Naive thymus-derived CD4-positive, alpha-beta T cell (primary cell): ENCODE measurements at regions not wholly inside any gene's neighbourhood (a gene's known extent, or its start where the extent isn't known, plus 50 kb on each side); places are given as distances from the start of the nearest gene placed in this dataset.

Experiments used
- ATAC-seq: fragments of 150-1000 bp; cut with Tn5 transposase; 2 replicates; pipeline ENCODE4 v1.10.0; 2021; ENCODE audit warnings: mild to moderate bottlenecking, moderate library complexity
- CTCF ChIA-PET: fragments of 350-600 bp; sonication (Branson Sonifier 250); formaldehyde crosslinking; loops from one replicate; lab custom pipeline; 2021; ENCODE audit warnings: antibody characterized with exemption; lab: Charles Lee
- POLR2A ChIA-PET: fragments of 350-600 bp; sonication (Branson Sonifier 250); formaldehyde crosslinking; loops from one replicate; lab custom pipeline; 2021; ENCODE audit warnings: antibody characterized with exemption, inconsistent platforms; lab: Charles Lee
- DNase-seq, 9 donors: peaks; one replicate each; pipeline versions ENCODE4 v3.0.0 to v3.0.0-alpha.2; 2020 to 2022; ENCODE audit warnings: mixed read lengths in 1 of 9
- H3K27ac ChIP-seq: one replicate; pipeline ENCODE4 v1.7.0; 2013; ENCODE audit warnings: mild to moderate bottlenecking, low read depth, low read length, moderate library complexity
- H3K27me3 ChIP-seq, 2 donors: one replicate each; pipeline ENCODE4 v1.7.0; 2013; ENCODE audit warnings: low read length in 2 of 2, mild to moderate bottlenecking in 2 of 2, moderate library complexity in 2 of 2; ENCODE audit not compliant: control insufficient read depth in 2 of 2, insufficient read depth in 2 of 2
- H3K36me3 ChIP-seq, 3 experiments: 1 replicate in 2 of 3; 2 replicates in 1 of 3; pipeline ENCODE4 v1.7.0; 2013; ENCODE audit warnings: low read length in 3 of 3, mild to moderate bottlenecking in 3 of 3, moderate library complexity in 1 of 3; ENCODE audit not compliant: insufficient read depth in 3 of 3, control insufficient read depth in 2 of 3
- H3K4me1 ChIP-seq, 2 donors: one replicate each; pipeline ENCODE4 v1.7.0; 2013; ENCODE audit warnings: low read length in 2 of 2, mild to moderate bottlenecking in 2 of 2, moderate library complexity in 1 of 2; ENCODE audit not compliant: control insufficient read depth in 2 of 2, insufficient read depth in 2 of 2
- H3K4me3 ChIP-seq: 2 replicates; pipeline ENCODE4 v1.7.0; 2013; ENCODE audit warnings: mild to moderate bottlenecking, low read length
- H3K9me3 ChIP-seq, 3 experiments: 1 replicate in 2 of 3; 2 replicates in 1 of 3; pipeline ENCODE4 v1.7.0; 2013; ENCODE audit warnings: low read length in 3 of 3; ENCODE audit not compliant: control insufficient read depth in 2 of 3
- H3K27ac Mint-ChIP-seq, 9 donors: one replicate each; pipeline ENCODE4 v1.8.0; 2020 to 2022; ENCODE audit warnings: mixed read lengths in 9 of 9, mild to moderate bottlenecking in 8 of 9, moderate library complexity in 5 of 9, inconsistent platforms in 2 of 9
- H3K27me3 Mint-ChIP-seq, 5 donors: one replicate each; pipeline ENCODE4 v1.8.0; 2021 to 2022; ENCODE audit warnings: mixed read lengths in 5 of 5, mild to moderate bottlenecking in 1 of 5
- H3K36me3 Mint-ChIP-seq, 5 donors: one replicate each; pipeline ENCODE4 v1.8.0; 2020 to 2022; ENCODE audit warnings: mixed read lengths in 5 of 5, mild to moderate bottlenecking in 3 of 5, inconsistent platforms in 1 of 5
- H3K4me1 Mint-ChIP-seq, 7 donors: one replicate each; pipeline ENCODE4 v1.8.0; 2020 to 2022; ENCODE audit warnings: mixed read lengths in 7 of 7, mild to moderate bottlenecking in 3 of 7, inconsistent platforms in 1 of 7
- H3K4me3 Mint-ChIP-seq, 10 donors: one replicate each; pipeline ENCODE4 v1.8.0; 2020 to 2022; ENCODE audit warnings: mild to moderate bottlenecking in 10 of 10, mixed read lengths in 10 of 10, moderate library complexity in 6 of 10, inconsistent platforms in 2 of 10
- H3K9me3 Mint-ChIP-seq, 11 donors: one replicate each; pipeline ENCODE4 v1.8.0; 2020 to 2022; ENCODE audit warnings: mixed read lengths in 11 of 11, mild to moderate bottlenecking in 4 of 11, inconsistent platforms in 1 of 11, moderate library complexity in 1 of 11
- intact Hi-C, 2 donors: fragments of 100-400 bp; cut with micrococcal nuclease; formaldehyde crosslinking; loops; one replicate each; pipeline ENCODE4 v1.15.1; 2023

DNA sequence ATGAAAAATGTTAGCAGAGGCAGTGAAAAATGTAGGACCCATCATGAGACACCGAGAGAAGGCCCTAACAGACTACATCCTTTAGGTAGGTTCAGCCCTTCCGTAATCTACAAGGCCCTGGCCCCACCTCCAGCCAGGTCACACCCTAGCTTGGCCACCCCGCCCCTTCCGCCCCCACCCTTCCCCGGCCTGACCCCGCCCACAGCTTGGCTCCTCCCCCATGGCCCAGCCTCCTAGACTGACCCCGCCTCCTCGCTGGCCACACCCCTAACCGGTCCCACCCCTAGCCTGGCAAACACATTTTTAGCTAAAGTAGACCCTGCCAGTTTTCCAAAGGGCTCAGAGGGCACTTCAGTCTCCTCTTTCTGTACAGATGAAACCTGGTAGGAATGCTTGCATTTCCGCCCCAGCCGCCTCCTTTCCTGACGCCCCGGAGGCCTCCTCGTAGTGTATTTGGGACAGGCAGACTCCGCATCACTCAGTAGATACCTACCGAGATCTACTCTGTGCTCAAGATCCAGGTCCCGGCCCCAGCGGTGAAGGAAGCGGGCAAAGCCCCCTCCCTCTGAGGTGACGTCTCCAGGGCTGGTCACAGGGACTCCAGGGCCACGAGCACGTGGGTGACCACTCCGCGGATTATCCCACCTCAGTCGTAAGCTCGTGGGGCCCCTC is 443.5 kb downstream of the PREX1 start:
- H3K4me3 Mint-ChIP-seq: peak overlapping the region in 1 of 10 donors; percentile 39
- intact Hi-C loops: no loop called here
- H3K27ac Mint-ChIP-seq: no peak overlapping the region
- Histone ChIP-seq H3K4me1 (no peaks in the 10 kb centered on the region), H3K36me3 (no peaks in the 10 kb centered on the region), H3K4me3 (no peak overlapping the region), H3K27me3 (no peaks in the 10 kb centered on the region), H3K9me3 (no peaks in the 10 kb centered on the region), H3K27ac (no peak overlapping the region)
- DNase-seq (no peak), ATAC-seq (no peak)
- peaks cover 6 to 40% (median 18%) of the 10 kb centered on the region in 5 donors for H3K27me3 Mint-ChIP-seq
- H3K4me1 Mint-ChIP-seq: no peaks in the 10 kb centered on the region
- ChIA-PET POLR2A (no interaction called here), CTCF (no interaction called here)
- H3K36me3 Mint-ChIP-seq: no peaks in the 10 kb centered on the region
- peaks cover 0 to 5% (median 0%) of the 10 kb centered on the region in 11 donors for H3K9me3 Mint-ChIP-seq

DNA sequence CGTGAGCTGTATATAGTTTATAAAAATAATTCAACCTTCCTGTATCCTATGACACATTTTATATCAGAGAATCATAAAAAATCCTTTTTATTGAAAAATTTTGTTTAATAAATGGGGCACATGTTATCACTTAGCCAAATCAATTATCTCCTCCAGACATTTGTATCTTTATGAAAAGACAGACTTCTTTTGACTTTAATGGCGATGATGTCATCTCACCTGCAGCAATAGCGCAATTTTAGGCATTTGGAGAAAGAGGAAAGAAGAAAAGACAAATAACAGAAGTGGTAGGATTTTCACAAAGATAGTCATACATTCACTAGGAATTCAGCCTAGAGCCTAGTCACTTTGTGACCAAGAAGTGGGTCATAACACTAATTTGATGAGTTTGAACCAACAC is 444.5 kb downstream of the PREX1 start:
- intact Hi-C loops: no loop called here
- DNase-seq (no peak), ATAC-seq (no peak)
- H3K27me3 Mint-ChIP-seq: peaks cover 7 to 38% (median 18%) of the 10 kb centered on the region in 5 donors
- Histone ChIP-seq H3K4me3 (no peak overlapping the region), H3K9me3 (no peaks in the 10 kb centered on the region), H3K27ac (no peak overlapping the region), H3K27me3 (no peaks in the 10 kb centered on the region), H3K4me1 (no peaks in the 10 kb centered on the region), H3K36me3 (no peaks in the 10 kb centered on the region)
- H3K4me1 Mint-ChIP-seq: no peaks in the 10 kb centered on the region
- no peak overlapping the region for H3K4me3 Mint-ChIP-seq
- ChIA-PET POLR2A (no interaction called here), CTCF (no interaction called here)
- H3K36me3 Mint-ChIP-seq: no peaks in the 10 kb centered on the region
- H3K9me3 Mint-ChIP-seq: no peaks in the 10 kb centered on the region
- no peak overlapping the region for H3K27ac Mint-ChIP-seq

DNA sequence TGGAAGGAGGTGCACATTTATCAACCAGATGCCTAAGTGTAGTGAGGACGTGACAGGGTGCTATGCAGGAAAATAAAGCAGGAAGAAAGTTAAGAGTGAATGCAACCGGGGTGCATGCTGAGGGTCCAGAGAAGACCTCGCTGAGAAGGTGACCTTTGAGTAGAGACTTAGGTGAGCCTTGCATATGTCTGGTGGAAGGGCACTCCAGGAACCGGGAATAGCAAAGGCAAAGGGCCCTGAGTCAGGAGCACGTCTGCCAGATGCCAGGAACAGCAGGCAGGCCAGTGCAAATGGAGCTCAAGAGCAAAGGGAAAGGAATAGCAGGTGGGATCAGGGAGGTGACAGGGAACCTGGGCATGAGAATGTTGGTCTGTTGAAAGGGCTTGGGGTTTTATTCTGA is 445.5 kb downstream of the PREX1 start:
- no peak for DNase-seq
- no peak overlapping the region for H3K27ac Mint-ChIP-seq
- H3K36me3 Mint-ChIP-seq: no peaks in the 10 kb centered on the region
- no peak for ATAC-seq
- intact Hi-C loops: no loop called here
- Histone ChIP-seq H3K4me3 (no peak overlapping the region), H3K27me3 (no peaks in the 10 kb centered on the region), H3K27ac (no peak overlapping the region), H3K9me3 (no peaks in the 10 kb centered on the region), H3K36me3 (no peaks in the 10 kb centered on the region), H3K4me1 (no peaks in the 10 kb centered on the region)
- CTCF ChIA-PET: no interaction called here
- H3K4me1 Mint-ChIP-seq: peaks cover 0 to under 1% (median 0%) of the 10 kb centered on the region in 7 donors
- H3K4me3 Mint-ChIP-seq: no peak overlapping the region
- H3K9me3 Mint-ChIP-seq: no peaks in the 10 kb centered on the region
- peaks cover 8 to 33% (median 18%) of the 10 kb centered on the region in 5 donors for H3K27me3 Mint-ChIP-seq
- POLR2A ChIA-PET: no interaction called here

DNA sequence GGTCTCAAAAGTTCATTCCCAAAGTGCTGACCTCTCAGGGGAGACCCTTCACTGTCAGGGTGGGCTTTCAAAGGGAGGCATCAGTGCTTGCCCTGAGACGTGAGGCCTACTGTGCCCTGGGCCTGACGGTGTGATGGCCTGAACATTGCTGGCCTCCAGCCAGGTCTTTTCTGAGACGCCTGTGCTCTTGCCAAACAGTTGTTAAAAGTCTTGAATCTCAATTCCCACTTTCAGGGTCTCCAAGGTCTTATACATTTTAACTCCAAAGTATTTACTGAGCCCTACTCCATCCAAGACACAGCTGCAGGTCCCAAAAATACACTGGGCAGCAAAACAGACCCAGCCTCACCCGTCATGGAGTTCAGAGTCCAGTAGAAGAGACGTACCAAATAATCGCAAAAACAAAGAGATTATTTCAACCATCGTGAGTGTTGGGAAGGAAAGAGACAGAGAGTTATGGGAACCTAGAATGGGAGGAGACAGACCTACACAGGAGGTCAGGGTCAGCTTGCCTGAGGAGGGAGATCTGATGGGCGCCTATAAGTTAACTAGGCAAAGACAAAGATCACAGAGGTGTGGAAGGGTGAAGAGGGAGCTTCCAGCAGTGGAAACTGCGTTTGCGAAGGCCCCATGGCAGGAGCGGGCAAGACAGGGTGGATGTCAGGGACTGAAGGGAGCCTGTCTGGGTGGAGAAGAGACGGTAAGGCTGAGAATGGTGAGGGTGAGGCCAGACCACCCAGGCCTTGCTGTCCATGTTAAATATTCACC is 446.3 kb downstream of the PREX1 start:
- ChIA-PET POLR2A (no interaction called here), CTCF (no interaction called here)

DNA sequence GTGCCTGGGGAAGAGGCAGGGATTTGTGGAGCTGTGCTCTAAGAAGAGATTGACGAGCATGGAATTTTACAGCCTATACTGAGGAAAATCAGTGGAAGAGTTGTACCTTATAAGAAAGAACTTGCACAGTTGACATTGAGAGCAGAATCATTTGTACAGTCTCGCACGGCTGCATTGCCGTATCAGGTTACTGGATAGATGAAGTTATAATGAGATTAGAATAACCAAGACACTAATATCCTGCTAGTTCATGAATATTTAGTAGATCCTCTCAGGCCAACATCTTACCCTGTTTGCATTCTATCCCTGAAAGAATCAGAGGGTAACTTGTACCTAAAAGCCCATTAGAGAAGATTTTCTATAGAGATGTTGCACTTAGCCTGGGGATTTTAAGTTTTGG is 447.1 kb downstream of the PREX1 start:
- Histone ChIP-seq H3K27me3 (no peaks in the 10 kb centered on the region), H3K4me3 (no peak overlapping the region), H3K36me3 (no peaks in the 10 kb centered on the region), H3K27ac (no peak overlapping the region), H3K4me1 (no peaks in the 10 kb centered on the region), H3K9me3 (no peaks in the 10 kb centered on the region)
- H3K27me3 Mint-ChIP-seq: peaks cover 8 to 35% (median 21%) of the 10 kb centered on the region in 5 donors
- H3K4me1 Mint-ChIP-seq: peaks cover 0 to 4% (median 0%) of the 10 kb centered on the region in 7 donors
- ChIA-PET POLR2A (no interaction called here), CTCF (no interaction called here)
- ATAC-seq (no peak), DNase-seq (no peak)
- H3K36me3 Mint-ChIP-seq: no peaks in the 10 kb centered on the region
- H3K9me3 Mint-ChIP-seq: no peaks in the 10 kb centered on the region
- intact Hi-C loops: no loop called here
- no peak overlapping the region for H3K27ac Mint-ChIP-seq
- H3K4me3 Mint-ChIP-seq: no peak overlapping the region

More for the DNA sequence above, 446.3 kb downstream of the PREX1 start:
- Mint-ChIP-seq H3K36me3 (no peaks in the 10 kb centered on the region), H3K27ac (no peak overlapping the region), H3K4me1 (peaks cover 0 to 4% (median 0%) of the 10 kb centered on the region in 7 donors), H3K4me3 (no peak overlapping the region), H3K9me3 (no peaks in the 10 kb centered on the region), H3K27me3 (peaks cover 8 to 29% (median 18%) of the 10 kb centered on the region in 5 donors)
- Histone ChIP-seq H3K4me1 (no peaks in the 10 kb centered on the region), H3K36me3 (no peaks in the 10 kb centered on the region), H3K27me3 (no peaks in the 10 kb centered on the region), H3K9me3 (no peaks in the 10 kb centered on the region), H3K4me3 (no peak overlapping the region), H3K27ac (no peak overlapping the region)
- ATAC-seq: no peak
- no peak for DNase-seq
- intact Hi-C loops: no loop called here

DNA sequence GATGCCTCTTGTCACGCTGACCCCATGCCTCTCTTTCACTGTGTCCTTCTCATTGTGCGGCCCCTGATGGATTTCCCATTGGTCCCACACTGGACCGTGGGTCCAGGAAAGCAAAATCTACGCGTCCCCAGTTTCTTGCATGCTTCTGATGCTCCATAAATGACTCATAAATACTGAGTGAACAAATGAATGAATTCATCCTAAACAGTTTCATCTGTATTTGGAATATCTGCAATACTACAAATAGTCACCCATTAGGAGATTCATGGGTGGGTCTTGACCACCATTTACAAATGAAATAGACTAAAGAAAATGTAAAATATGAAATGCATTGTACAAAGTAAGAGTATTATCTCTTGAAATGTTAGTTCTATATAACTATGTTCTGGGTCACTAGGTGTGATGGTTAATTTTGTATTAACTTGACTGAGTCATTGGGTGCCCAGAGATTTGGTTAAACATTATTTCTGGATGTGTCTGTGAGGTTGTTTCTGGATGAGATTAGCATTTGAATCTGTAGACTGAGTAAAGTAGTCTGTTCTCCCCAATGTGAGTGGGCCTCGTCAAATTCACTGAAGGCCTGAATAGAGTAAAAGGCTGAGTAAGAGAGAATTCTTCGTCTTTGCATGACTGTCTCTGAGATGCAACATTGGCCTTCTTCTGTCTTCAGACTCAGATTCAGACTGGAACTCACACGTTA is 448.7 kb downstream of the PREX1 start:
- Mint-ChIP-seq H3K27ac (no peak overlapping the region), H3K27me3 (peaks cover 8 to 41% (median 31%) of the 10 kb centered on the region in 5 donors), H3K4me1 (peaks cover 0 to 4% (median 0%) of the 10 kb centered on the region in 7 donors), H3K9me3 (no peaks in the 10 kb centered on the region), H3K36me3 (no peaks in the 10 kb centered on the region), H3K4me3 (no peak overlapping the region)
- Histone ChIP-seq H3K27ac (no peak overlapping the region), H3K36me3 (no peaks in the 10 kb centered on the region), H3K4me1 (no peaks in the 10 kb centered on the region), H3K27me3 (no peaks in the 10 kb centered on the region), H3K9me3 (no peaks in the 10 kb centered on the region), H3K4me3 (no peak overlapping the region)
- ChIA-PET POLR2A (no interaction called here), CTCF (no interaction called here)
- ATAC-seq: no peak
- intact Hi-C loops: no loop called here
- no peak for DNase-seq
